GM19025 (cell line): ENCODE measurements at regions not wholly inside any gene's neighbourhood (a gene's known extent, or its start where the extent isn't known, plus 50 kb on each side); places are given as distances from the start of the nearest gene placed in this dataset.

ENCODE experiments used
- ATAC-seq: cut with Tn5 transposase; IDR thresholded peaks from one replicate; pipeline ENCODE4 v1.9.1; 2021; ENCODE audit warnings: mild to moderate bottlenecking, low read depth, moderate library complexity; ENCODE audit not compliant: unreplicated experiment

- ATAC-seq = no peak
Measured at GRCh38 chrX:110408949-110409588, 50.4 kb downstream of the RTL9 start.

GRCh38 chrX:110409925-110410324, 51.3 kb downstream of the RTL9 start:
- ATAC-seq = no peak

GRCh38 chrX:110410603-110411002, 52.0 kb downstream of the RTL9 start:
- no peak for ATAC-seq

GRCh38 chrX:110412971-110413726, 54.5 kb downstream of the RTL9 start:
- ATAC-seq = no peak

- no peak for ATAC-seq
Measured at GRCh38 chrX:110413727-110414124, 55.1 kb downstream of the RTL9 start.

GRCh38 chrX:110414273-110414672, 55.6 kb downstream of the RTL9 start:
- ATAC-seq = peak; percentile 37

- peak; percentile 69 for ATAC-seq
Measured at GRCh38 chrX:110414679-110415439, 56.2 kb downstream of the RTL9 start.

- ATAC-seq = no peak
Measured at GRCh38 chrX:110415440-110416170, 57.0 kb downstream of the RTL9 start.

- ATAC-seq = no peak
Measured at GRCh38 chrX:110417128-110417527, 58.5 kb downstream of the RTL9 start.

GRCh38 chrX:110418316-110419235, 59.9 kb downstream of the RTL9 start:
- no peak for ATAC-seq

- ATAC-seq = no peak
Measured at GRCh38 chrX:110419512-110419911, 60.9 kb downstream of the RTL9 start.

GRCh38 chrX:110420771-110421499, 62.3 kb downstream of the RTL9 start:
- no peak for ATAC-seq

GRCh38 chrX:110421500-110422455, 63.1 kb downstream of the RTL9 start:
- no peak for ATAC-seq

GRCh38 chrX:110425222-110426154, 66.8 kb downstream of the RTL9 start:
- no peak for ATAC-seq

- ATAC-seq = no peak
Measured at GRCh38 chrX:110426155-110426504, 67.5 kb downstream of the RTL9 start.

GRCh38 chrX:110427076-110427475, 68.4 kb downstream of the RTL9 start:
- ATAC-seq = no peak

- ATAC-seq = no peak
Measured at GRCh38 chrX:110428144-110428543, 69.5 kb downstream of the RTL9 start.
